Loucy (cell line): ENCODE measurements at regions not wholly inside any gene's neighbourhood (a gene's known extent, or its start where the extent isn't known, plus 50 kb on each side); places are given as distances from the start of the nearest gene placed in this dataset.

Source experiments
- H2AFZ ChIP-seq: fragments of 200-600 bp; sonication (generic); 2 replicates; pipeline ENCODE4 v1.6.0; 2016; ENCODE audit warnings: antibody characterized with exemption, mild to moderate bottlenecking, low read length, moderate library complexity
- H3F3A ChIP-seq: fragments of 200-600 bp; 2 replicates; pipeline ENCODE4 v1.6.0; 2016; ENCODE audit warnings: antibody characterized with exemption, low read depth, mild to moderate bottlenecking
- H3K27me3 ChIP-seq: fragments of 200-600 bp; sonication (generic); 2 replicates; pipeline ENCODE4 v1.6.1; 2014; ENCODE audit warnings: low read length, mild to moderate bottlenecking; ENCODE audit not compliant: insufficient read depth, poor library complexity, severe bottlenecking
- H3K36me3 ChIP-seq: fragments of 200-600 bp; sonication (generic); 2 replicates; pipeline ENCODE4 v1.6.1; 2016; ENCODE audit warnings: low read length; ENCODE audit not compliant: insufficient read depth
- H3K4me1 ChIP-seq: fragments of 200-600 bp; sonication (generic); 2 replicates; pipeline ENCODE4 v1.5.1; 2014; ENCODE audit warnings: low read length, mild to moderate bottlenecking; ENCODE audit not compliant: insufficient read depth, poor library complexity, severe bottlenecking
- H3K4me2 ChIP-seq: fragments of 200-600 bp; sonication (generic); 2 replicates; pipeline ENCODE4 v1.6.0; 2014; ENCODE audit warnings: antibody characterized with exemption, low read length, low read depth, mild to moderate bottlenecking; ENCODE audit not compliant: poor library complexity, severe bottlenecking
- H3K4me3 ChIP-seq: fragments of 200-600 bp; sonication (generic); 2 replicates; pipeline ENCODE4 v1.5.1; 2014; ENCODE audit warnings: low read length, mild to moderate bottlenecking, mixed read lengths; ENCODE audit not compliant: poor library complexity, severe bottlenecking
- H3K79me2 ChIP-seq: fragments of 200-600 bp; sonication (generic); 2 replicates; pipeline ENCODE4 v1.6.1; 2014; ENCODE audit warnings: low read length; ENCODE audit not compliant: insufficient read depth
- H3K9ac ChIP-seq: fragments of 200-600 bp; sonication (generic); 2 replicates; pipeline ENCODE4 v1.6.0; 2014; ENCODE audit warnings: mild to moderate bottlenecking, low read depth, low read length, moderate library complexity; ENCODE audit not compliant: poor library complexity, severe bottlenecking
- H3K9me2 ChIP-seq: fragments of 200-600 bp; sonication (generic); replicated peaks from 2 replicates; pipeline ENCODE4 v1.6.1; 2016; ENCODE audit warnings: low read depth, low read length, mixed read lengths
- H3K9me3 ChIP-seq: fragments of 200-600 bp; sonication (generic); 2 replicates; pipeline ENCODE4 v1.6.1; 2014; ENCODE audit warnings: mild to moderate bottlenecking, antibody characterized with exemption, low read length, low read depth; ENCODE audit not compliant: insufficient read depth
- H4K20me1 ChIP-seq: fragments of 200-600 bp; sonication (generic); 2 replicates; pipeline ENCODE4 v1.6.0; 2014; ENCODE audit warnings: antibody characterized with exemption, low read length, mild to moderate bottlenecking; ENCODE audit not compliant: insufficient read depth, poor library complexity, severe bottlenecking
- CTCF ChIP-seq: fragments of 200-600 bp; sonication (generic); conservative IDR thresholded peaks from 2 replicates; pipeline ENCODE4 v1.5.1; 2014; ENCODE audit warnings: mild to moderate bottlenecking, antibody characterized with exemption, low read length
- EZH2phosphoT487 ChIP-seq: fragments of 200-600 bp; IDR thresholded peaks from 2 replicates; pipeline ENCODE4 v1.6.1; 2018; ENCODE audit warnings: antibody characterized with exemption, mild to moderate bottlenecking, moderate library complexity, borderline replicate concordance

GRCh38 chr6:48881551-48881950 lies 581.5 kb downstream of the MMUT start:
- no peak overlapping the region for H2AFZ ChIP-seq
- TF ChIP-seq EZH2phosphoT487 (no peak), CTCF (no peak)

GRCh38 chr6:48869595-48869994 lies 593.5 kb downstream of the MMUT start:
- Histone ChIP-seq H4K20me1 (no peaks in the 10 kb centered on the region), H2AFZ (no peak overlapping the region), H3K9ac (no peak overlapping the region), H3K79me2 (no peaks in the 10 kb centered on the region), H3K4me3 (no peak overlapping the region), H3K4me1 (no peaks in the 10 kb centered on the region), H3F3A (no peaks in the 10 kb centered on the region), H3K27me3 (no peaks in the 10 kb centered on the region), H3K9me2 (no peaks in the 10 kb centered on the region), H3K9me3 (no peaks in the 10 kb centered on the region), H3K36me3 (no peaks in the 10 kb centered on the region), H3K4me2 (no peak overlapping the region)
- TF ChIP-seq CTCF = no peak
- no peak for TF ChIP-seq EZH2phosphoT487

More at GRCh38 chr6:48881551-48881950, 581.5 kb downstream of the MMUT start:
- Histone ChIP-seq H3K4me2 (no peak overlapping the region), H3K27me3 (no peaks in the 10 kb centered on the region), H3K79me2 (no peaks in the 10 kb centered on the region), H3F3A (no peaks in the 10 kb centered on the region), H4K20me1 (no peaks in the 10 kb centered on the region), H3K9ac (no peak overlapping the region), H3K36me3 (no peaks in the 10 kb centered on the region), H3K9me2 (no peaks in the 10 kb centered on the region), H3K4me1 (peaks cover 14% of the 10 kb centered on the region), H3K9me3 (no peaks in the 10 kb centered on the region), H3K4me3 (no peak overlapping the region)

- H4K20me1 ChIP-seq = no peaks in the 10 kb centered on the region
- TF ChIP-seq CTCF = no peak
- H3K36me3 ChIP-seq = no peaks in the 10 kb centered on the region
- no peak overlapping the region for H3K9ac ChIP-seq
- no peaks in the 10 kb centered on the region for H3K9me2 ChIP-seq
- H3K4me3 ChIP-seq = no peak overlapping the region
- no peaks in the 10 kb centered on the region for H3K4me1 ChIP-seq
- no peaks in the 10 kb centered on the region for H3K9me3 ChIP-seq
- H3K79me2 ChIP-seq = no peaks in the 10 kb centered on the region
- no peaks in the 10 kb centered on the region for H3K27me3 ChIP-seq
- H3K4me2 ChIP-seq = no peak overlapping the region
- no peak overlapping the region for H2AFZ ChIP-seq
- no peaks in the 10 kb centered on the region for H3F3A ChIP-seq
Observed at GRCh38 chr6:48866682-48867081, 596.4 kb downstream of the MMUT start.
